ENCODE measurements at regions not wholly inside any gene's neighbourhood (a gene's known extent, or its start where the extent isn't known, plus 50 kb on each side); places are given as distances from the start of the nearest gene placed in this dataset.

GRCh38 chr12:89791286-89791685 is 82.6 kb upstream of the ATP2B1 start:
- TF ChIP-seq CTCF (IDR thresholded peaks at IDR 0.05): no peak
- no peak for TF ChIP-seq POLR2A (IDR thresholded peaks at IDR 0.05)

Data from thyroid gland (tissue), 4 donors.